VCaP (cell line): ENCODE measurements at regions not wholly inside any gene's neighbourhood (a gene's known extent, or its start where the extent isn't known, plus 50 kb on each side); places are given as distances from the start of the nearest gene placed in this dataset.
A peak's percentile ranks its signal among the peaks of the same experiment; 100 is the strongest.

Experiments
- H3K27ac ChIP-seq: fragments of 450-650 bp; 2 replicates; pipeline ENCODE4 v1.5.1; 2017
- CTCF ChIP-seq: fragments of 450-650 bp; conservative IDR thresholded peaks from 2 replicates; pipeline ENCODE4 v1.5.1; 2017; ENCODE audit warnings: mild to moderate bottlenecking, moderate library complexity

GRCh38 chr7:25322473-25322872, 94.2 kb upstream of the NPVF start:
- TF ChIP-seq CTCF, result no peak

GRCh38 chr7:25325186-25325757, 97.0 kb upstream of the NPVF start:
- no peak overlapping the region for H3K27ac ChIP-seq

More at GRCh38 chr7:25322473-25322872, 94.2 kb upstream of the NPVF start:
- no peak overlapping the region for H3K27ac ChIP-seq

GRCh38 chr7:25326501-25327156, 98.3 kb upstream of the NPVF start:
- TF ChIP-seq CTCF, result no peak

More at GRCh38 chr7:25325186-25325757, 97.0 kb upstream of the NPVF start:
- TF ChIP-seq CTCF, result no peak

GRCh38 chr7:25329815-25330214, 101.5 kb upstream of the NPVF start:
- no peak overlapping the region for H3K27ac ChIP-seq
- no peak for TF ChIP-seq CTCF

More at GRCh38 chr7:25326501-25327156, 98.3 kb upstream of the NPVF start:
- no peak overlapping the region for H3K27ac ChIP-seq

- no peak for TF ChIP-seq CTCF
- H3K27ac ChIP-seq, result peak overlapping the region; percentile 80
Measured at GRCh38 chr7:25333296-25333928, 105.1 kb upstream of the NPVF start.

- TF ChIP-seq CTCF, result no peak
- peak overlapping the region; percentile 55 for H3K27ac ChIP-seq
Measured at GRCh38 chr7:25347360-25348066, 119.2 kb upstream of the NPVF start.

GRCh38 chr7:25348104-25348503, 119.8 kb upstream of the NPVF start:
- TF ChIP-seq CTCF, result no peak
- peak overlapping the region; percentile 55 for H3K27ac ChIP-seq
